SH-SY5Y (cell line): ENCODE measurements at regions not wholly inside any gene's neighbourhood (a gene's known extent, or its start where the extent isn't known, plus 50 kb on each side); places are given as distances from the start of the nearest gene placed in this dataset.

Source experiments
- GATA2 ChIP-seq: IDR thresholded peaks from 2 replicates; pipeline ENCODE4 v1.6.1; 2011; ENCODE audit warnings: mild to moderate bottlenecking, low read depth, low read length
- GATA3 ChIP-seq: IDR thresholded peaks from 2 replicates; pipeline ENCODE4 v1.6.1; 2011; ENCODE audit warnings: low read depth, mild to moderate bottlenecking, low read length, moderate library complexity

DNA sequence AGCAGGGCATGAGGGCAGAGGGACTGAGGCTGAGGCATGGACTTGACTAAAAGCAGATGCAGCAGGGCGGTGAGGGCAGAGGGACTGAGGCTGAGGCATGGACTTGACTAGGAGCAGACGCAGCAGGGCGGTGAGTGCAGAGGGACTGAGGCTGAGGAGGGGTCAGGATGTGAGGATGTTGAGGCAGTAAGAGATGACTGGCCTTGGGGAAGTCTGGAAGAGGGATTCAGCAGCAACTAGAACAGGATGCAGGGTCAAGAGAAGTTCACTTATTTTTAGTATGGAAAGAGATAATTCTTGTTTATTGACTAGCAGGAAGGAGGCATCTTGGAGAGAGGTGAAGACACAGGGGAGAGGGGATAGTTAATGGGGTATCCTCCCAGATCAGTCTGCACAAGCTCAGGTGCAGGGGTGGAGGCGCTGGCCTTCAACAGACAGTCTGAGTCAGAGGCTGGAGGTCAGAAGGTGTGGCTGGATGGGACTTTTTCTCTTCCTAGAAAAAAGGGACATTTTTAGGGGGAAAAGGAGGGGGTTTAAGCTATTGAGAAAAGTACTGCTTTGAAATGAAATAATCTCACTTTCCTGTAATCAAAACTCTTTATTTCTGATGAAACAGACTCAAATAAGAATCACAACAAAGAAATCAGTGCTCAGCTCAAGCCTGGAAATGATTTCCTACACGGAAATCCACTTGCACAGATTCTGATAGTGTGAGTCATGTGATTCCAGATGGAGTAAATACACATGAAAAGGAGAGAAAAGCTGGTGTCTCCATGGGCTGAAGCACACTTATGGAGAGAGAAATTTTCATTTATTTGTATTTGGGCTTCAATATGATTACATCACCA lies 130.9 kb downstream of the PALM2AKAP2 start:
- TF ChIP-seq GATA3 (no peak), GATA2 (no peak)
